GM12864 (cell line): ENCODE measurements at regions not wholly inside any gene's neighbourhood (a gene's known extent, or its start where the extent isn't known, plus 50 kb on each side); places are given as distances from the start of the nearest gene placed in this dataset.
"Not testable (repeated sequence)": the region's sequence is repeated elsewhere in the genome, so short reads cannot be mapped to it uniquely, and the experiment has no call there.

Experiments used
- DNase-seq: peaks from one replicate; pipeline ENCODE4 v3.0.0-alpha.2; 2011; ENCODE audit warnings: low read depth
- H3K4me3 ChIP-seq: 2 replicates; pipeline ENCODE4 v1.5.1; 2011; ENCODE audit warnings: mild to moderate bottlenecking, low read depth, low read length, control low read depth
- CTCF ChIP-seq: IDR thresholded peaks from 2 replicates; pipeline ENCODE4 v1.5.1; 2011; ENCODE audit warnings: low read depth, mild to moderate bottlenecking, moderate library complexity, low read length, control low read depth, inconsistent platforms; ENCODE audit errors: missing control alignments

- peak; percentile 60 for TF ChIP-seq CTCF
- no peak overlapping the region for H3K4me3 ChIP-seq
- no peak for DNase-seq
Measured at GRCh38 chr1:70745199-70745598, 302.4 kb downstream of the PTGER3 start.

- not testable (repeated sequence) for H3K4me3 ChIP-seq, DNase-seq
Measured at GRCh38 chr1:70746062-70746461, 301.6 kb downstream of the PTGER3 start.

GRCh38 chr1:70747123-70747522 is 300.5 kb downstream of the PTGER3 start:
- not testable (repeated sequence) for DNase-seq, H3K4me3 ChIP-seq

- H3K4me3 ChIP-seq, DNase-seq: not testable (repeated sequence)
Measured at GRCh38 chr1:70751676-70752287, 295.8 kb downstream of the PTGER3 start.

- H3K4me3 ChIP-seq = no peak overlapping the region
- TF ChIP-seq CTCF = no peak
- no peak for DNase-seq
Measured at GRCh38 chr1:70754701-70755100, 292.9 kb downstream of the PTGER3 start.

GRCh38 chr1:70760154-70760553 is 287.5 kb downstream of the PTGER3 start:
- no peak overlapping the region for H3K4me3 ChIP-seq
- no peak for DNase-seq
- no peak for TF ChIP-seq CTCF

- no peak for TF ChIP-seq CTCF
- no peak for DNase-seq
- H3K4me3 ChIP-seq = no peak overlapping the region
Measured at GRCh38 chr1:70762386-70762785, 285.2 kb downstream of the PTGER3 start.

- DNase-seq = no peak
- TF ChIP-seq CTCF = no peak
- H3K4me3 ChIP-seq = no peak overlapping the region
Measured at GRCh38 chr1:70764747-70765146, 282.9 kb downstream of the PTGER3 start.

GRCh38 chr1:70767377-70767776 is 280.2 kb downstream of the PTGER3 start:
- no peak overlapping the region for H3K4me3 ChIP-seq
- TF ChIP-seq CTCF = no peak
- DNase-seq = no peak
